ENCODE measurements at regions not wholly inside any gene's neighbourhood (a gene's known extent, or its start where the extent isn't known, plus 50 kb on each side); places are given as distances from the start of the nearest gene placed in this dataset.

DNA sequence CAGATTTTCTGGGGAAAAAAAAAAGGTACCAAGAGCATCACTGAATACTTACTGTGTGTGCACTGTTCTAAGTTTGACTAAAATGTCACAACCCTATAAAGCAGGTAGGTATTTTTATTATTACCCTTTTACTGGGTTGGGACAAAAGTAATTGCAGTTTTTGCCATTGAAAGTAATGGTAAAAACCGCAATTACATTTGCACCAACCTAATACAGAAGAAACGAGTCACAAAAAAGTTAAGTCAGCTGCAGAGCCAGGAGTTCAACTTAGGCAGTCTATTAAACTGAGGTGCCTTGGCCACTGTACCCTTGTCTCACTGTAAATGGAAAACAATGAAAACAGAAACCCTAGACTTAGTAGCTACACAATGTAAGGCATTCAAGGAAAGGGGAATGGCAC, 281.9 kb downstream of the SUCLA2 start (continued):
- TF ChIP-seq ZNF670 (tag by site-specific recombination; IDR thresholded peaks at IDR 0.05; ENCODE audit: low read depth) (no peak), HOXD13 (CRISPR knock-in tag; IDR thresholded peaks at IDR 0.05; ENCODE audit: borderline replicate concordance) (no peak), ZNF184 (tag by site-specific recombination; IDR thresholded peaks at IDR 0.05) (no peak)

GRCh38 chr13:47718556-47718955, 282.5 kb downstream of the SUCLA2 start:
- Histone ChIP-seq H3K27ac (ENCODE audit: extremely low read depth, low read depth, low read length) (no peak overlapping the region), H3K36me3 (ENCODE audit: control insufficient read depth in 2 of 2, insufficient read depth in 1 of 2, low read length in 2 of 2) (no peaks in the 10 kb centered on the region), H3K4me1 (ENCODE audit: control insufficient read depth, insufficient read depth, low read length) (no peaks in the 10 kb centered on the region), H3K4me3 (ENCODE audit: low read depth, low read length) (no peak overlapping the region), H3K9me3 (ENCODE audit: control insufficient read depth, insufficient read depth, low read depth, low read length) (no peaks in the 10 kb centered on the region)
- TF ChIP-seq ZNF776 (tag by site-specific recombination; IDR thresholded peaks at IDR 0.05; ENCODE audit: borderline replicate concordance) (no peak), ZNF510 (tag by site-specific recombination; IDR thresholded peaks at IDR 0.05; ENCODE audit: insufficient replicate concordance) (no peak), TCF7L2 (IDR thresholded peaks at IDR 0.05; ENCODE audit: borderline replicate concordance, low read depth, low read length) (no peak), GFI1B (tag by site-specific recombination; IDR thresholded peaks at IDR 0.05) (no peak), ZBTB20 (tag by site-specific recombination; IDR thresholded peaks at IDR 0.05) (no peak), ZNF830 (tag by site-specific recombination; IDR thresholded peaks at IDR 0.05; ENCODE audit: low read depth) (no peak), ZBTB44 (tag by site-specific recombination; IDR thresholded peaks at IDR 0.05) (no peak), ZNF837 (tag by site-specific recombination; IDR thresholded peaks at IDR 0.05) (no peak), ZNF561 (tag by site-specific recombination; IDR thresholded peaks at IDR 0.05; ENCODE audit: borderline replicate concordance) (no peak), PRDM4 (tag by site-specific recombination; IDR thresholded peaks at IDR 0.05) (no peak)
- TF ChIP-seq, protein P1, sequence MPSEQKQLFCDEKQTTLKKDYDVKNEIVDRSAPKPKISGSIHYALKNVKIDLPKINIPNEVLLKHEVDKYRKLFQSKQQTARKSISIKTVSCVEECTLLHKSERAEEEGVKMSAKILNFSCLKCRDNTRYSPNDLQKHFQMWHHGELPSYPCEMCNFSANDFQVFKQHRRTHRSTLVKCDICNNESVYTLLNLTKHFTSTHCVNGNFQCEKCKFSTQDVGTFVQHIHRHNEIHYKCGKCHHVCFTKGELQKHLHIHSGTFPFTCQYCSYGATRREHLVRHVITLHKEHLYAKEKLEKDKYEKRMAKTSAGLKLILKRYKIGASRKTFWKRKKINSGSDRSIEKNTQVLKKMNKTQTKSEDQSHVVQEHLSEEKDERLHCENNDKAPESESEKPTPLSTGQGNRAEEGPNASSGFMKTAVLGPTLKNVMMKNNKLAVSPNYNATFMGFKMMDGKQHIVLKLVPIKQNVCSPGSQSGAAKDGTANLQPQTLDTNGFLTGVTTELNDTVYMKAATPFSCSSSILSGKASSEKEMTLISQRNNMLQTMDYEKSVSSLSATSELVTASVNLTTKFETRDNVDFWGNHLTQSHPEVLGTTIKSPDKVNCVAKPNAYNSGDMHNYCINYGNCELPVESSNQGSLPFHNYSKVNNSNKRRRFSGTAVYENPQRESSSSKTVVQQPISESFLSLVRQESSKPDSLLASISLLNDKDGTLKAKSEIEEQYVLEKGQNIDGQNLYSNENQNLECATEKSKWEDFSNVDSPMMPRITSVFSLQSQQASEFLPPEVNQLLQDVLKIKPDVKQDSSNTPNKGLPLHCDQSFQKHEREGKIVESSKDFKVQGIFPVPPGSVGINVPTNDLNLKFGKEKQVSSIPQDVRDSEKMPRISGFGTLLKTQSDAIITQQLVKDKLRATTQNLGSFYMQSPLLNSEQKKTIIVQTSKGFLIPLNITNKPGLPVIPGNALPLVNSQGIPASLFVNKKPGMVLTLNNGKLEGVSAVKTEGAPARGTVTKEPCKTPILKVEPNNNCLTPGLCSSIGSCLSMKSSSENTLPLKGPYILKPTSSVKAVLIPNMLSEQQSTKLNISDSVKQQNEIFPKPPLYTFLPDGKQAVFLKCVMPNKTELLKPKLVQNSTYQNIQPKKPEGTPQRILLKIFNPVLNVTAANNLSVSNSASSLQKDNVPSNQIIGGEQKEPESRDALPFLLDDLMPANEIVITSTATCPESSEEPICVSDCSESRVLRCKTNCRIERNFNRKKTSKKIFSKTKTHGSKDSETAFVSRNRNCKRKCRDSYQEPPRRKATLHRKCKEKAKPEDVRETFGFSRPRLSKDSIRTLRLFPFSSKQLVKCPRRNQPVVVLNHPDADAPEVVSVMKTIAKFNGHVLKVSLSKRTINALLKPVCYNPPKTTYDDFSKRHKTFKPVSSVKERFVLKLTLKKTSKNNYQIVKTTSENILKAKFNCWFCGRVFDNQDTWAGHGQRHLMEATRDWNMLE (tag by site-specific recombination; conservative IDR thresholded peaks at IDR 0.05; ENCODE audit: low read depth) = no peak
- POLR2A ChIA-PET = no interaction called here
- CTCF ChIA-PET = no interaction called here

DNA sequence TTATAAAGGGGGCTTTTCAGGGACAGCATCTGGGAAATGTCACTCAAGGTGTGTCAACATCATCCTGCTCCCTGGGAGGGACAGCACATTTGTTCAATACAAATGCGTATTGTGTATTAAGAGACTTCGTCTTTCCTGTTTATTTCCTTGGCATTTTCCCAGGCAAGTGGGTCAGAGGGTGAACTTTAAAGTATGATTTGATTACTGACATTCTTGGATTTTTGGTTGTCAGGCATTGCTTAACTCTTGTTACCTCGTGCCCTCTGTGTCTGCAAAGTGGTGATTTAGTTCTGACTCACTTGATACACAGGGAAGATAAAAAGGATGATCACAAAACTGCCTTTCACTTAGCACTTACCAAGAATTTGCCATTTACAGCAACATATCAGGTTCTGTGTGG, 292.7 kb downstream of the SUCLA2 start:
- Histone ChIP-seq H3K4me3 (ENCODE audit: low read depth, low read length) (no peak overlapping the region), H3K27ac (ENCODE audit: extremely low read depth, low read depth, low read length) (no peak overlapping the region), H3K9me3 (ENCODE audit: control insufficient read depth, insufficient read depth, low read depth, low read length) (no peaks in the 10 kb centered on the region), H3K4me1 (ENCODE audit: control insufficient read depth, insufficient read depth, low read length) (no peaks in the 10 kb centered on the region), H3K36me3 (ENCODE audit: control insufficient read depth in 2 of 2, insufficient read depth in 1 of 2, low read length in 2 of 2) (no peaks in the 10 kb centered on the region)
- TF ChIP-seq ZNF654 (tag by site-specific recombination; IDR thresholded peaks at IDR 0.05; ENCODE audit: low read depth) = no peak
- no peak for TF ChIP-seq FEZF1 (tag by site-specific recombination; IDR thresholded peaks at IDR 0.05)
- TF ChIP-seq, protein P2, sequence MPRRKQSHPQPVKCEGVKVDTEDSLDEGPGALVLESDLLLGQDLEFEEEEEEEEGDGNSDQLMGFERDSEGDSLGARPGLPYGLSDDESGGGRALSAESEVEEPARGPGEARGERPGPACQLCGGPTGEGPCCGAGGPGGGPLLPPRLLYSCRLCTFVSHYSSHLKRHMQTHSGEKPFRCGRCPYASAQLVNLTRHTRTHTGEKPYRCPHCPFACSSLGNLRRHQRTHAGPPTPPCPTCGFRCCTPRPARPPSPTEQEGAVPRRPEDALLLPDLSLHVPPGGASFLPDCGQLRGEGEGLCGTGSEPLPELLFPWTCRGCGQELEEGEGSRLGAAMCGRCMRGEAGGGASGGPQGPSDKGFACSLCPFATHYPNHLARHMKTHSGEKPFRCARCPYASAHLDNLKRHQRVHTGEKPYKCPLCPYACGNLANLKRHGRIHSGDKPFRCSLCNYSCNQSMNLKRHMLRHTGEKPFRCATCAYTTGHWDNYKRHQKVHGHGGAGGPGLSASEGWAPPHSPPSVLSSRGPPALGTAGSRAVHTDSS (tag by site-specific recombination; IDR thresholded peaks at IDR 0.05) = no peak
- CTCF ChIA-PET = no interaction called here
- POLR2A ChIA-PET = no interaction called here
